Liver (tissue), 8 donors: ENCODE measurements at regions not wholly inside any gene's neighbourhood (a gene's known extent, or its start where the extent isn't known, plus 50 kb on each side); places are given as distances from the start of the nearest gene placed in this dataset.

Experiments
- DNase-seq: peaks from one replicate; pipeline ENCODE4 v3.0.0-alpha.2; 2017; ENCODE audit warnings: low spot score
- H3K27ac ChIP-seq, 2 donors: one replicate each; pipeline ENCODE4 v1.7.0; 2013; ENCODE audit warnings: inconsistent platforms in 2 of 2, low read length in 2 of 2, control low read depth in 1 of 2, low read depth in 1 of 2, mild to moderate bottlenecking in 1 of 2
- H3K27me3 ChIP-seq, 4 donors: one replicate each; pipeline versions ENCODE4 v1.6.1 to v1.7.0; 2013; ENCODE audit warnings: low read length in 3 of 4, inconsistent platforms in 1 of 4, mild to moderate bottlenecking in 1 of 4, moderate library complexity in 1 of 4; ENCODE audit not compliant: control insufficient read depth in 4 of 4, insufficient read depth in 4 of 4
- H3K36me3 ChIP-seq, 4 donors: one replicate each; pipeline versions ENCODE4 v1.6.1 to v1.7.0; 2013; ENCODE audit warnings: low read length in 3 of 4, mild to moderate bottlenecking in 3 of 4, low read depth in 1 of 4, moderate library complexity in 1 of 4; ENCODE audit not compliant: control insufficient read depth in 4 of 4, insufficient read depth in 3 of 4
- H3K4me1 ChIP-seq, 4 donors: one replicate each; pipeline versions ENCODE4 v1.6.1 to v1.7.0; 2013; ENCODE audit warnings: low read length in 3 of 4, mild to moderate bottlenecking in 3 of 4, moderate library complexity in 1 of 4; ENCODE audit not compliant: control insufficient read depth in 4 of 4, insufficient read depth in 4 of 4
- H3K4me3 ChIP-seq, 3 donors: one replicate each; pipeline versions ENCODE4 v1.6.1 to v1.7.0; 2013; ENCODE audit warnings: low read length in 3 of 3, control low read depth in 1 of 3, low read depth in 1 of 3, mild to moderate bottlenecking in 1 of 3
- H3K9ac ChIP-seq, 2 donors: one replicate each; pipeline ENCODE4 v1.7.0; 2013; ENCODE audit warnings: low read length in 2 of 2, mild to moderate bottlenecking in 2 of 2, moderate library complexity in 2 of 2, control low read depth in 1 of 2, low read depth in 1 of 2
- H3K9me3 ChIP-seq, 4 donors: one replicate each; pipeline versions ENCODE4 v1.6.1 to v1.7.0; 2013; ENCODE audit warnings: low read length in 3 of 4; ENCODE audit not compliant: control insufficient read depth in 4 of 4
- ATF3 ChIP-seq: IDR thresholded peaks from 2 replicates; pipeline ENCODE4 v1.6.1; 2016; ENCODE audit warnings: antibody characterized with exemption
- CTCF ChIP-seq: fragments of 150-350 bp; IDR thresholded peaks from 2 replicates; pipeline ENCODE4 v1.5.1; 2017; ENCODE audit warnings: improper control_type of control experiment, low read depth, low read length; ENCODE audit not compliant: missing input control
- EGR1 ChIP-seq, 2 donors: IDR thresholded peaks; 2 replicates each; pipeline ENCODE4 v1.6.1; 2016 to 2018; ENCODE audit warnings: antibody characterized with exemption in 2 of 2, low read depth in 2 of 2
- FOXA1 ChIP-seq: IDR thresholded peaks from 2 replicates; pipeline ENCODE4 v1.6.1; 2016; ENCODE audit warnings: antibody characterized with exemption
- FOXA2 ChIP-seq: IDR thresholded peaks from 2 replicates; pipeline ENCODE4 v1.6.1; 2016; ENCODE audit warnings: antibody characterized with exemption
- GABPA ChIP-seq, 2 donors: IDR thresholded peaks in 1 of 2; conservative IDR thresholded peaks in 1 of 2; 2 replicates each; pipeline ENCODE4 v1.6.1; 2016; ENCODE audit warnings: antibody characterized with exemption in 2 of 2, mild to moderate bottlenecking in 1 of 2, moderate library complexity in 1 of 2
- HNF4A ChIP-seq, 2 donors: conservative IDR thresholded peaks; 2 replicates each; pipeline ENCODE4 v1.6.1; 2016; ENCODE audit warnings: antibody characterized with exemption in 2 of 2, mild to moderate bottlenecking in 2 of 2
- HNF4G ChIP-seq: IDR thresholded peaks from 2 replicates; pipeline ENCODE4 v1.6.1; 2016; ENCODE audit warnings: antibody characterized with exemption
- JUND ChIP-seq, 2 donors: IDR thresholded peaks; 2 replicates each; pipeline ENCODE4 v1.6.1; 2016; ENCODE audit warnings: antibody characterized with exemption in 2 of 2
- MAX ChIP-seq: IDR thresholded peaks from 2 replicates; pipeline ENCODE4 v1.6.1; 2016; ENCODE audit warnings: antibody characterized with exemption
- NR2F2 ChIP-seq: IDR thresholded peaks from 2 replicates; pipeline ENCODE4 v1.6.1; 2016; ENCODE audit warnings: antibody characterized with exemption
- RAD21 ChIP-seq, 2 donors: IDR thresholded peaks; 2 replicates each; pipeline ENCODE4 v1.6.1; 2016; ENCODE audit warnings: antibody characterized with exemption in 2 of 2, mild to moderate bottlenecking in 2 of 2
- REST ChIP-seq: IDR thresholded peaks from 2 replicates; pipeline ENCODE4 v1.6.1; 2016; ENCODE audit warnings: antibody characterized with exemption, mild to moderate bottlenecking
- RXRA ChIP-seq, 2 donors: IDR thresholded peaks; 2 replicates each; pipeline ENCODE4 v1.6.1; 2017 to 2018; ENCODE audit warnings: antibody characterized with exemption in 2 of 2, mild to moderate bottlenecking in 1 of 2
- SP1 ChIP-seq: IDR thresholded peaks from 2 replicates; pipeline ENCODE4 v1.6.1; 2018; ENCODE audit warnings: antibody characterized with exemption, mild to moderate bottlenecking
- TAF1 ChIP-seq: conservative IDR thresholded peaks from 2 replicates; pipeline ENCODE4 v1.6.1; 2016; ENCODE audit warnings: antibody characterized with exemption, mild to moderate bottlenecking
- YY1 ChIP-seq: IDR thresholded peaks from 2 replicates; pipeline ENCODE4 v1.6.1; 2016; ENCODE audit warnings: antibody characterized with exemption, mild to moderate bottlenecking
- ZBTB33 ChIP-seq: IDR thresholded peaks from 2 replicates; pipeline ENCODE4 v1.6.1; 2016; ENCODE audit warnings: antibody characterized with exemption
- WGBS: extraction: QIAGEN DNeasy Blood & Tissue Kit; methylation state at CpG from one replicate; pipeline ENCODE4 v1.1.7; 2013; 5-methylcytosine and 5-hydroxymethylcytosine counted together
- donor health status: healthy.
- donor health status: healthy.
- donor health status: healthy.
- donor health status: healthy.
- donor health status: healthy.

GRCh38 chr3:1908651-1909445 lies 189.8 kb upstream of the CNTN4 start:
- WGBS = 62% methylated on average over 2 of the region's 2 CpGs
- TF ChIP-seq REST (no peak), CTCF (no peak), YY1 (no peak), EGR1 (IDR thresholded peaks at IDR 0.05; ENCODE audit: low read depth in 2 of 2) (no peak), ATF3 (no peak), GABPA (IDR thresholded peaks at IDR 0.05 in 1 of 2, conservative IDR thresholded peaks at IDR 0.05 in 1 of 2) (no peak), RAD21 (IDR thresholded peaks at IDR 0.05) (no peak), RXRA (IDR thresholded peaks at IDR 0.05) (no peak), FOXA2 (no peak), HNF4A (conservative IDR thresholded peaks at IDR 0.05) (no peak), MAX (no peak), NR2F2 (no peak), TAF1 (no peak), FOXA1 (no peak), ZBTB33 (no peak), SP1 (no peak), JUND (IDR thresholded peaks at IDR 0.05) (no peak), HNF4G (no peak)
- H3K4me1 ChIP-seq = no peaks in the 10 kb centered on the region
- H3K27me3 ChIP-seq = peaks cover 0 to 4% (median 0%) of the 10 kb centered on the region in 4 donors
- no peak overlapping the region for H3K27ac ChIP-seq
- no peaks in the 10 kb centered on the region for H3K9me3 ChIP-seq
- no peak overlapping the region for H3K9ac ChIP-seq
- no peaks in the 10 kb centered on the region for H3K36me3 ChIP-seq
- H3K4me3 ChIP-seq = no peak overlapping the region
- no peak for DNase-seq
